H9 (cell line): ENCODE measurements at regions not wholly inside any gene's neighbourhood (a gene's known extent, or its start where the extent isn't known, plus 50 kb on each side); places are given as distances from the start of the nearest gene placed in this dataset.

Experiments used
- DNase-seq: peaks from one replicate; pipeline ENCODE4 v3.0.0-alpha.2; 2017
- H2AFZ ChIP-seq: one replicate; pipeline ENCODE4 v1.6.1; 2013; ENCODE audit warnings: mild to moderate bottlenecking, low read length, control low read depth, moderate library complexity
- H2AK5ac ChIP-seq: 2 replicates; pipeline ENCODE4 v1.6.1; 2013; ENCODE audit warnings: low read length, control low read depth, mixed read lengths; ENCODE audit not compliant: insufficient read length
- H2BK120ac ChIP-seq: one replicate; pipeline ENCODE4 v1.6.1; 2013; ENCODE audit warnings: low read depth, mild to moderate bottlenecking, low read length, control low read depth, inconsistent platforms; ENCODE audit not compliant: poor library complexity, severe bottlenecking
- H2BK12ac ChIP-seq: 2 replicates; pipeline ENCODE4 v1.6.1; 2013; ENCODE audit warnings: low read length, control low read depth, mixed read lengths, low read depth; ENCODE audit not compliant: insufficient read length
- H2BK15ac ChIP-seq: 2 replicates; pipeline ENCODE4 v1.6.1; 2013; ENCODE audit warnings: low read depth, low read length, control low read depth
- H2BK20ac ChIP-seq: one replicate; pipeline ENCODE4 v1.6.1; 2013; ENCODE audit warnings: low read depth, mild to moderate bottlenecking, low read length, control low read depth, inconsistent platforms; ENCODE audit not compliant: poor library complexity, severe bottlenecking
- H2BK5ac ChIP-seq: 2 replicates; pipeline ENCODE4 v1.6.1; 2013; ENCODE audit warnings: low read length, control low read depth, mixed read lengths; ENCODE audit not compliant: insufficient read length
- H3K14ac ChIP-seq: 2 replicates; pipeline ENCODE4 v1.6.1; 2013; ENCODE audit warnings: low read length, control low read depth; ENCODE audit not compliant: insufficient read depth
- H3K18ac ChIP-seq: 2 replicates; pipeline ENCODE4 v1.6.1; 2013; ENCODE audit warnings: low read depth, mild to moderate bottlenecking, mixed read lengths, low read length, control low read depth; ENCODE audit not compliant: insufficient read length
- H3K23ac ChIP-seq: 2 replicates; pipeline ENCODE4 v1.6.1; 2013; ENCODE audit warnings: low read length, control low read depth, mixed read lengths, low read depth; ENCODE audit not compliant: insufficient read length
- H3K23me2 ChIP-seq: 2 replicates; pipeline ENCODE4 v1.6.1; 2013; ENCODE audit warnings: low read depth, mild to moderate bottlenecking, mixed read lengths, low read length, control low read depth; ENCODE audit not compliant: insufficient read length, poor library complexity, severe bottlenecking
- H3K27ac ChIP-seq: 2 replicates; pipeline ENCODE4 v1.5.1; 2013; ENCODE audit warnings: low read length, control low read depth, mixed read lengths, low read depth; ENCODE audit not compliant: insufficient read length
- H3K27me3 ChIP-seq: 2 replicates; pipeline ENCODE4 v1.6.1; 2013; ENCODE audit warnings: low read length, control low read depth, inconsistent platforms; ENCODE audit not compliant: insufficient read depth
- H3K4ac ChIP-seq: 2 replicates; pipeline ENCODE4 v1.6.1; 2013; ENCODE audit warnings: low read depth, mild to moderate bottlenecking, control low read depth, inconsistent platforms, low read length, moderate library complexity
- H3K4me1 ChIP-seq: 2 replicates; pipeline ENCODE4 v1.6.1; 2013; ENCODE audit warnings: low read length, control low read depth, inconsistent platforms; ENCODE audit not compliant: insufficient read depth
- H3K4me2 ChIP-seq: 2 replicates; pipeline ENCODE4 v1.6.1; 2013; ENCODE audit warnings: low read length, control low read depth, mixed read lengths; ENCODE audit not compliant: insufficient read length, insufficient read depth
- H3K56ac ChIP-seq: 2 replicates; pipeline ENCODE4 v1.6.1; 2013; ENCODE audit warnings: low read depth, mild to moderate bottlenecking, mixed read lengths, low read length, control low read depth; ENCODE audit not compliant: insufficient read length
- H3K79me1 ChIP-seq: 2 replicates; pipeline ENCODE4 v1.6.1; 2013; ENCODE audit warnings: low read depth, mild to moderate bottlenecking, moderate library complexity, low read length, control low read depth, inconsistent platforms; ENCODE audit not compliant: insufficient read depth, poor library complexity, severe bottlenecking
- H3K79me2 ChIP-seq: 2 replicates; pipeline ENCODE4 v1.6.1; 2013; ENCODE audit warnings: low read length, control low read depth, inconsistent platforms; ENCODE audit not compliant: insufficient read depth
- H3K9ac ChIP-seq: 2 replicates; pipeline ENCODE4 v1.6.1; 2013; ENCODE audit warnings: low read length, control low read depth, mixed read lengths; ENCODE audit not compliant: insufficient read length; ENCODE audit errors: extremely low read depth
- H3K9me3 ChIP-seq: one replicate; pipeline ENCODE4 v1.6.1; 2013; ENCODE audit warnings: low read depth, low read length, inconsistent platforms; ENCODE audit not compliant: control insufficient read depth
- H3T11ph ChIP-seq: one replicate; pipeline ENCODE4 v1.6.1; 2013; ENCODE audit warnings: mild to moderate bottlenecking, low read length, control low read depth, inconsistent platforms
- H4K20me1 ChIP-seq: one replicate; pipeline ENCODE4 v1.6.1; 2013; ENCODE audit not compliant: control insufficient read depth, insufficient read length, insufficient read depth
- H4K5ac ChIP-seq: 2 replicates; pipeline ENCODE4 v1.6.1; 2013; ENCODE audit warnings: low read depth, mild to moderate bottlenecking, mixed read lengths, low read length, control low read depth; ENCODE audit not compliant: insufficient read length
- H4K8ac ChIP-seq: replicated peaks from 2 replicates; pipeline ENCODE4 v1.6.1; 2013; ENCODE audit warnings: low read length, control low read depth, mixed read lengths, low read depth; ENCODE audit not compliant: insufficient read length
- H4K91ac ChIP-seq: 2 replicates; pipeline ENCODE4 v1.6.1; 2013; ENCODE audit warnings: low read depth, mild to moderate bottlenecking, moderate library complexity, mixed read lengths, low read length, control low read depth; ENCODE audit not compliant: insufficient read length
- H3K27ac Mint-ChIP-seq, 3 experiments: 2 replicates in 2 of 3; 3 replicates in 1 of 3; pipeline ENCODE4 v1.8.0; 2020 to 2021; ENCODE audit warnings: mixed read lengths in 3 of 3, mild to moderate bottlenecking in 1 of 3, moderate library complexity in 1 of 3
- H3K27me3 Mint-ChIP-seq: 2 replicates; pipeline ENCODE4 v1.8.0; 2021; ENCODE audit warnings: low read depth, mild to moderate bottlenecking, moderate library complexity, mixed read lengths
- H3K36me3 Mint-ChIP-seq, 3 experiments: 2 replicates in 2 of 3; 3 replicates in 1 of 3; pipeline ENCODE4 v1.8.0; 2020 to 2021; ENCODE audit warnings: low read depth in 3 of 3, mixed read lengths in 3 of 3; ENCODE audit not compliant: insufficient read depth in 1 of 3
- H3K4me1 Mint-ChIP-seq, 2 experiments: 2 replicates each; pipeline ENCODE4 v1.8.0; 2020; ENCODE audit warnings: mixed read lengths in 2 of 2
- H3K4me3 Mint-ChIP-seq, 2 experiments: 2 replicates in 1 of 2; 3 replicates in 1 of 2; pipeline ENCODE4 v1.8.0; 2020 to 2021; ENCODE audit warnings: mild to moderate bottlenecking in 2 of 2, mixed read lengths in 2 of 2, moderate library complexity in 1 of 2
- H3K9me3 Mint-ChIP-seq, 2 experiments: 2 replicates in 1 of 2; 3 replicates in 1 of 2; pipeline ENCODE4 v1.8.0; 2020; ENCODE audit warnings: mild to moderate bottlenecking in 2 of 2, mixed read lengths in 2 of 2, moderate library complexity in 1 of 2
- WGBS: extraction: QIAGEN DNeasy Blood & Tissue Kit; methylation state at CpG from one replicate; pipeline ENCODE4 v1.1.7; 2013; ENCODE audit warnings: missing lambda C conversion rate, low lambda C conversion rate, mixed read lengths; ENCODE audit not compliant: insufficient read length; ENCODE audit errors: extremely low coverage; 5-methylcytosine and 5-hydroxymethylcytosine counted together
- TF ChIP-seq, protein P1 (sequence below): fragments of 200-600 bp; sonication (generic); conservative IDR thresholded peaks from 3 replicates; pipeline ENCODE4 v1.8.0; 2021; ENCODE audit warnings: antibody characterized with exemption, mild to moderate bottlenecking

DNA sequence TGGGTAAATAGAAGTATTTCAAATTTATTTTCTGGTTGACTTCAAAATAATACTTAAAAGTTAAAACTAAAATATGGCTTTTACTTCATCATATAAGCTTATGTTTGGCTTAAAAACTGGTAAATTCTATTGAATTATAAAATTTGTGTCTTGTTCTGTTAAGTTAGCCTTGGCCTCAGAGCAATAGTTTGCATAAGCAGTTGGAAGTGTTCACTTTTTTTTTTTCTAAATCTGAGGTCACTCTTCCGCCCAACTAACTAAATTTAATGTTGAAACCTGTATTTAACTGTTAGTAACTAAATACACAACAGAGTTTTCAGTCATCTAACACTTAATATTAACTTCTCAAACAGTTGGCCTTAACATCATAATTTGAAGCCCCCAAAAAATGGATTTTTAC lies 871.7 kb upstream of the ADAMTS5 start:
- Histone ChIP-seq H3K4me1 (no peaks in the 10 kb centered on the region), H3K14ac (no peak overlapping the region), H3K23me2 (no peaks in the 10 kb centered on the region), H2AK5ac (no peak overlapping the region), H3K56ac (no peak overlapping the region), H2BK120ac (no peak overlapping the region), H2BK5ac (no peak overlapping the region), H4K20me1 (no peaks in the 10 kb centered on the region), H3K9ac (no peak overlapping the region), H3K18ac (no peak overlapping the region), H3K79me2 (no peaks in the 10 kb centered on the region), H3K4ac (no peak overlapping the region), H3K9me3 (no peaks in the 10 kb centered on the region), H2BK12ac (no peak overlapping the region), H2BK20ac (no peak overlapping the region), H2BK15ac (no peak overlapping the region), H4K5ac (no peak overlapping the region), H4K8ac (no peak overlapping the region), H4K91ac (no peak overlapping the region), H3T11ph (no peak overlapping the region), H3K27me3 (no peaks in the 10 kb centered on the region), H3K23ac (no peak overlapping the region), H3K79me1 (no peaks in the 10 kb centered on the region), H3K27ac (no peak overlapping the region), H3K4me2 (no peak overlapping the region), H2AFZ (no peak overlapping the region)
- H3K4me1 Mint-ChIP-seq, result no peaks in the 10 kb centered on the region
- H3K27me3 Mint-ChIP-seq, result no peaks in the 10 kb centered on the region
- H3K27ac Mint-ChIP-seq, result no peak overlapping the region
- TF ChIP-seq, protein P1, sequence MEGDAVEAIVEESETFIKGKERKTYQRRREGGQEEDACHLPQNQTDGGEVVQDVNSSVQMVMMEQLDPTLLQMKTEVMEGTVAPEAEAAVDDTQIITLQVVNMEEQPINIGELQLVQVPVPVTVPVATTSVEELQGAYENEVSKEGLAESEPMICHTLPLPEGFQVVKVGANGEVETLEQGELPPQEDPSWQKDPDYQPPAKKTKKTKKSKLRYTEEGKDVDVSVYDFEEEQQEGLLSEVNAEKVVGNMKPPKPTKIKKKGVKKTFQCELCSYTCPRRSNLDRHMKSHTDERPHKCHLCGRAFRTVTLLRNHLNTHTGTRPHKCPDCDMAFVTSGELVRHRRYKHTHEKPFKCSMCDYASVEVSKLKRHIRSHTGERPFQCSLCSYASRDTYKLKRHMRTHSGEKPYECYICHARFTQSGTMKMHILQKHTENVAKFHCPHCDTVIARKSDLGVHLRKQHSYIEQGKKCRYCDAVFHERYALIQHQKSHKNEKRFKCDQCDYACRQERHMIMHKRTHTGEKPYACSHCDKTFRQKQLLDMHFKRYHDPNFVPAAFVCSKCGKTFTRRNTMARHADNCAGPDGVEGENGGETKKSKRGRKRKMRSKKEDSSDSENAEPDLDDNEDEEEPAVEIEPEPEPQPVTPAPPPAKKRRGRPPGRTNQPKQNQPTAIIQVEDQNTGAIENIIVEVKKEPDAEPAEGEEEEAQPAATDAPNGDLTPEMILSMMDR, result no peak
- WGBS, result no CpG with 5 or more reads among the region's 1 CpG
- no peak for DNase-seq
- H3K9me3 Mint-ChIP-seq, result peaks cover 2 to 9% of the 10 kb centered on the region in 2 experiments; a peak in 4 of 5 replicates
- H3K4me3 Mint-ChIP-seq, result no peak overlapping the region
- peaks cover 0 to 3% (median 2%) of the 10 kb centered on the region in 3 experiments; a peak in 3 of 7 replicates for H3K36me3 Mint-ChIP-seq
